ENCODE measurements at regions not wholly inside any gene's neighbourhood (a gene's known extent, or its start where the extent isn't known, plus 50 kb on each side); places are given as distances from the start of the nearest gene placed in this dataset.

- ATAC-seq: no peak
- DNase-seq: no peak
- no peaks in the 10 kb centered on the region for H3K9me3 ChIP-seq
- 43 to 95% (median 91%) methylated on average over 3 of the region's 3 CpGs for WGBS, 3 donors
- H3K4me3 ChIP-seq: no peak overlapping the region
- no peaks in the 10 kb centered on the region for H3K27me3 ChIP-seq (ENCODE audit: insufficient read depth in 3 of 3, low read length in 2 of 3)
- no peak overlapping the region for H3K27ac ChIP-seq
- TF ChIP-seq CTCF (IDR thresholded peaks at IDR 0.05): no peak
- H3K36me3 ChIP-seq (ENCODE audit: insufficient read depth in 1 of 2, low read depth in 1 of 2): no peaks in the 10 kb centered on the region
- H3K4me1 ChIP-seq: no peaks in the 10 kb centered on the region
- intact Hi-C loops (cut with DNase I): no loop called here
Observed at GRCh38 chr10:32174349-32174893, 118.2 kb upstream of the KIF5B start.

DNA sequence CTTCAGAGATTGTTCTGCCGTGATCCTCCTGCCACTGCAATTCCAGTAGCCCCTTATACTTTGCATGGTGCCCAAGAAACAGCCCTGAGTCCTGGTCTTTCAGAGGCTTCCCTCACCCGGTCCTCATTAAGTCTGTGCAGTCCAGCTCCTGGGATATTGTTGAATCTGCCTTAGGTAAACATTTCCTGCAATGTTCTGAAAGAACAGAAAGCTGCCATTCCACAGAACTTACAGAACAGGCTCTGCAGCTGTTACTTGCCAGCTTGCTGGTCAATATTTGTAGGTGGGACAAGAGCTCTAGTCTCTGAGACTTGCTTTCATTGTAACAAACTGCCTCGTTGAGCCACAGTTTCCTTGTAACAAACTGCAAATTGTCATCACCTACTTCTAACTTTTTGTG, 115.0 kb upstream of the KIF5B start:
- Histone ChIP-seq H3K4me1 (no peaks in the 10 kb centered on the region), H3K9me3 (no peaks in the 10 kb centered on the region), H3K4me3 (no peak overlapping the region), H3K27me3 (ENCODE audit: insufficient read depth in 3 of 3, low read length in 2 of 3) (no peaks in the 10 kb centered on the region), H3K27ac (no peak overlapping the region), H3K36me3 (ENCODE audit: insufficient read depth in 1 of 2, low read depth in 1 of 2) (no peaks in the 10 kb centered on the region)
- intact Hi-C loops (cut with DNase I): loop anchor here in 1 of 2 donors (2.0 kb wide), 1 partner anchor 24 kb away; no protein-coding TSS in a partner anchor
- 55 to 65% (median 63%) methylated on average over 3 of the region's 3 CpGs for WGBS, 3 donors
- no peak for TF ChIP-seq CTCF (IDR thresholded peaks at IDR 0.05)
- no peak for DNase-seq
- ATAC-seq: no peak

DNA sequence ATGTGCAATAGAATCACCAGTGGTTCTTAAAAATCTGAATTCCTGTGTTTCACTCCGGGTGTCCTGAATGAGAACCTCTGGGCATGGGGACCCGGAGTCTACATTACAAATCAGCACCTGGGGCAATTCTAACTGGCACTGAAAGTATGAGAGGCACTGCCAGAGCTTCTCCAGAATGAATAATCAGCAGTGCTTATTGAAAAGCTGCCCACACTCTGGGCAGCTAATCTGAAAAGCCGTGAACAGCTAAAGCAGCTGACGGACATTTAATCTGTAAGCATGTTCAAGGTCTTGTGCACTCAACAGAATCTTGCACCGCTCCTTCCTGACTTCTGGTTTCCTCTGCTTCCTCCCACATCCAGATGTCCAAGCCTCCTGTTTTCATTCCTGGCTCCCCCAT, 113.3 kb upstream of the KIF5B start:
- ATAC-seq (peak; percentile 34 to 68 (median 42)), DNase-seq (no peak)
- Histone ChIP-seq H3K4me1 (no peaks in the 10 kb centered on the region), H3K9me3 (no peaks in the 10 kb centered on the region), H3K27me3 (ENCODE audit: insufficient read depth in 3 of 3, low read length in 2 of 3) (no peaks in the 10 kb centered on the region), H3K27ac (no peak overlapping the region), H3K4me3 (no peak overlapping the region), H3K36me3 (ENCODE audit: insufficient read depth in 1 of 2, low read depth in 1 of 2) (no peaks in the 10 kb centered on the region)
- WGBS, 3 donors: 9 to 16% (median 12%) methylated on average over 5 of the region's 5 CpGs
- no peak for TF ChIP-seq CTCF (IDR thresholded peaks at IDR 0.05)
- intact Hi-C loops (cut with DNase I): no loop called here

DNA sequence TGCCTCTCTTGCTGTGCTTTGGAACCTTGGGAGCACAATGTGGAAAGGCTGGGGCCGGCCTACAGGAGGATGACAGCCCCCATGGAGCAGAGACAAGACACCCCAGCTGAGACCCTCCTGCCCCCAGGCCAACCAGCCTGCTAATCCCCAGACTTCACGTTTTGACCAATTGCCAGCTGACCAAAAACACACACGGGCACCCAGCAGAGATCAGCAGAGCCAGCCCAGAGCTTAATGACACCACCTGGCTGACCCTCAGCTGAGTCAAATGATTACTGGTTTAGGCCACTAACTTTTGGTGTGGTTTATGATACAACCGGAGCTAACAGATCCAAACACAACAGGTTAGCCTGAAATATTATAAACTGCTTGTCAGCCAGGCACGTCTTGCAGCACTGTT, 111.2 kb upstream of the KIF5B start:
- Histone ChIP-seq H3K36me3 (ENCODE audit: insufficient read depth in 1 of 2, low read depth in 1 of 2) (no peaks in the 10 kb centered on the region), H3K4me1 (no peaks in the 10 kb centered on the region), H3K27ac (no peak overlapping the region), H3K4me3 (no peak overlapping the region), H3K27me3 (ENCODE audit: insufficient read depth in 3 of 3, low read length in 2 of 3) (no peaks in the 10 kb centered on the region), H3K9me3 (no peaks in the 10 kb centered on the region)
- ATAC-seq (no peak), DNase-seq (no peak)
- no peak for TF ChIP-seq CTCF (IDR thresholded peaks at IDR 0.05)
- WGBS, 3 donors: 67 to 88% (median 70%) methylated on average over 5 of the region's 5 CpGs
- intact Hi-C loops (cut with DNase I): no loop called here

- intact Hi-C loops (cut with DNase I): no loop called here
- no peaks in the 10 kb centered on the region for H3K4me1 ChIP-seq
- no peak for ATAC-seq
- no peaks in the 10 kb centered on the region for H3K27me3 ChIP-seq (ENCODE audit: insufficient read depth in 3 of 3, low read length in 2 of 3)
- H3K36me3 ChIP-seq (ENCODE audit: insufficient read depth in 1 of 2, low read depth in 1 of 2): no peaks in the 10 kb centered on the region
- no peak for DNase-seq
- H3K4me3 ChIP-seq: no peak overlapping the region
- no peak overlapping the region for H3K27ac ChIP-seq
- H3K9me3 ChIP-seq: no peaks in the 10 kb centered on the region
- TF ChIP-seq CTCF (IDR thresholded peaks at IDR 0.05): no peak
Observed at GRCh38 chr10:32166365-32166764, 110.1 kb upstream of the KIF5B start.
